Activated naive CD8-positive, alpha-beta T cell treated with anti-CD3 and anti-CD28 coated beads for 36 hours (primary cell): ENCODE measurements at regions not wholly inside any gene's neighbourhood (a gene's known extent, or its start where the extent isn't known, plus 50 kb on each side); places are given as distances from the start of the nearest gene placed in this dataset.
A peak's percentile ranks its signal among the peaks of the same experiment; 100 is the strongest.
"Not testable (repeated sequence)": the region's sequence is repeated elsewhere in the genome, so short reads cannot be mapped to it uniquely, and the experiment has no call there.

Source experiments
- DNase-seq: peaks from one replicate; pipeline ENCODE4 v3.0.0; 2021
- H3K27ac Mint-ChIP-seq: one replicate; pipeline ENCODE4 v1.8.0; 2022; ENCODE audit warnings: mild to moderate bottlenecking, moderate library complexity, mixed read lengths
- H3K27me3 Mint-ChIP-seq: one replicate; pipeline ENCODE4 v1.8.0; 2022; ENCODE audit warnings: mild to moderate bottlenecking, mixed read lengths
- H3K36me3 Mint-ChIP-seq: one replicate; pipeline ENCODE4 v1.8.0; 2021; ENCODE audit warnings: mild to moderate bottlenecking, mixed read lengths
- H3K4me1 Mint-ChIP-seq: one replicate; pipeline ENCODE4 v1.8.0; 2021; ENCODE audit warnings: mixed read lengths
- H3K4me3 Mint-ChIP-seq: one replicate; pipeline ENCODE4 v1.8.0; 2022; ENCODE audit warnings: mild to moderate bottlenecking, moderate library complexity, mixed read lengths
- H3K9me3 Mint-ChIP-seq: one replicate; pipeline ENCODE4 v1.8.0; 2022; ENCODE audit warnings: mixed read lengths

DNA sequence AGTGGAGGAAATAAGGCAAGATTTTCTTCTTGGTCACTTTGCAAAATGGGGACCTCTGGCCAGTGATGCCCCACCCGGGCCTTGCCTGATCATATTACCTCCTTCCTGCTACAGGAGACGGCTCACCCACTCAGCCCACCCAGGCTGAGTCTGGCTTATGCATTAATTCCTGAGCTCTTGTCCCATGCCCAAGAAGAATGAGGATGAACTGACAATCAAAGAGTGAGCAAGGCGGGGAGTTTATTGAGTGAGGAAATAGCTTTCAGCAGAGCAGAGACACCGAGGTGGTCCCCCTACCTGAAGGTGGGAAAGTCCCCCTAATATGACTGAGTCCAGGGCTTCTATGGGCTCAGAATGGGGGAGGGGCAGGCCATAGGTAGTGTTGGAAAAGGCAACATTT, 107.5 kb downstream of the EOMES start:
- DNase-seq: no peak
- Mint-ChIP-seq H3K4me1 (no peaks in the 10 kb centered on the region), H3K9me3 (peaks cover 9% of the 10 kb centered on the region), H3K36me3 (peaks cover 4% of the 10 kb centered on the region), H3K27ac (no peak overlapping the region), H3K27me3 (no peaks in the 10 kb centered on the region), H3K4me3 (no peak overlapping the region)

DNA sequence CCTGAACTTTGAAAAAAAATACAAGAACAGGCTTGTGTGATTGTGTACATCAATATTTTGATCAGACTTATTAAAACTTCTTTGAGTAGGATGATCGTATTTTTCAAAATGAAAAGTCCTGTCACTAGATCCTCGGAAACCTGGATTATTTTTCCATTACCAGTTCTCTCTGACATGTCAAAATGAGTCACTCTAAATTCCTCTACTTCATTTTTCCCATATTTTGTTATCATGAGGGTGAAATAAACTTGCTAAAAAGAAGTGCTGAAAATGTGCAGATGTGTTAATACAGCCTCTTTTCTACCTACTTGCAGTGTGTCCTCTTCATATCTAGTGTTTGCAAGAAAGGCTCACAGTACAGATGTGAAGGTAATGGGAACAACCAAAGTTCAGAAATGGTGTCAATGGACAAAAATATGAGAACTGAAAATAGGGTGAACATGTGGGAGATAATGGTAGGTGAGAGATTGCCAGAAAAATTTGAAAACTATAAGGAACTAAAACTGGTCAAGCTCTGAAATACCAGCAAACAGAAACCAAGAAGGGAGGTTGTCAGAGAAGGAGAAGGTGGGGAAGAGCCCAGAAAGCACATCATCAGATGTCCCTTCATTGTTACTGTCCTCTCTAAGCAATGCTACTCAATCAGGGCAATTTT, 108.2 kb downstream of the EOMES start:
- Mint-ChIP-seq H3K36me3 (peaks cover 4% of the 10 kb centered on the region), H3K9me3 (peaks cover 9% of the 10 kb centered on the region), H3K27ac (no peak overlapping the region), H3K4me3 (no peak overlapping the region), H3K4me1 (no peaks in the 10 kb centered on the region), H3K27me3 (no peaks in the 10 kb centered on the region)
- no peak for DNase-seq

DNA sequence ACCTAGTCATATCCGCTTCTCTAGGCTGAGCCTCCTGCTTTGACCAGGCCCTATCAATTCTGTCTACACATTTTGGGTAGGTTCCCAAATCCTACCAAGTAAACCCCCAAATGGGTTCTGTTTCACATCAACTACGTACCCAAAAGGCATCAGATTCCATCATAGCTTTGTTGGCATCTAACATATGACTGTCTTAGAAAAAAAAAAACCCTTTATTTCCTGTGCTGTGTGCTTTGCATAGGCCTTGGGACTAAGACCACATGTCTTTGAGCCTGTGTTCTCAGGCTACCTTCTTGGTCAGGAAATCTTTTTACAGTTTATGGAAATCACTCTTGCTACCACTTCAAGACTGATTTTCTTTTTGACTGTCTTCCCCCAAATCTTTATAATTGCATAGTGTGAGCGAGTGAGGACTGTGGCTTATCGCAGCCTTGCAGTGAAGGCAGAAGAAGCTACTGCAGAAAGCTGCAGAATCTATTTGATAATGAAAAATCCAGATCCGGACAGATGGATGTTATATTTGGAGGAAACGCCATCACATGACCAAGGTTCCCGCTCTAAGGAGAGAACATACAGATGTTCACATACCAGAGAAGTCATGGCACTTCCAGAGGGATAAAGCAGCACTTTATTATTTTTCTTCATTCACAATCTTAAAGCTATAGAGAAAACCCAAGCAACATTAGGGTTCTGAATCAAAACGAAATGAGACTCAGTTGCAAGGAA, 111.2 kb downstream of the EOMES start:
- Mint-ChIP-seq H3K27me3 (no peaks in the 10 kb centered on the region), H3K27ac (no peak overlapping the region), H3K4me1 (no peaks in the 10 kb centered on the region)

DNA sequence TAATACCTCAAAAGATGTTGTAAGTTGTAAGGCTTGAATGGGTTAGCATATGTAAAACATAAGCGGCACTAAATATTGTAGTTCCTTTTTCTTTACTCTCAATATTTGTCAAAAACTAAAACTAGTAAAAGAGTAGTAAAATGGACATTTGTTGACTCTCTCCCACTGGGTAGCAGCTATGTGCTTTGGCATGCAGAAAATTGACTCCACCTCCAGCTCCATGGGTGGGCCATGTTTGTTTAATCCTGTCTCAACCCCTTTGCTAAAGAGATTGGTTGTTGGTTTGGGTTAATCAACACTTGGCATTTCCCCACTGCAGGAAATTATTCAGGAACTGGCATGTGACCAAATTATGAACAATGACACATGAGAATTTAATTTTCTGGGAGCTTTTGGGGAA, 114.8 kb downstream of the EOMES start:
- Mint-ChIP-seq H3K9me3 (peaks cover under 1% of the 10 kb centered on the region), H3K4me1 (no peaks in the 10 kb centered on the region), H3K4me3 (no peak overlapping the region), H3K36me3 (peaks cover under 1% of the 10 kb centered on the region), H3K27ac (no peak overlapping the region), H3K27me3 (no peaks in the 10 kb centered on the region)
- DNase-seq: no peak

More for the DNA sequence above, 111.2 kb downstream of the EOMES start:
- Mint-ChIP-seq H3K9me3 (peaks cover 9% of the 10 kb centered on the region), H3K4me3 (no peak overlapping the region), H3K36me3 (peaks cover 4% of the 10 kb centered on the region)
- no peak for DNase-seq

DNA sequence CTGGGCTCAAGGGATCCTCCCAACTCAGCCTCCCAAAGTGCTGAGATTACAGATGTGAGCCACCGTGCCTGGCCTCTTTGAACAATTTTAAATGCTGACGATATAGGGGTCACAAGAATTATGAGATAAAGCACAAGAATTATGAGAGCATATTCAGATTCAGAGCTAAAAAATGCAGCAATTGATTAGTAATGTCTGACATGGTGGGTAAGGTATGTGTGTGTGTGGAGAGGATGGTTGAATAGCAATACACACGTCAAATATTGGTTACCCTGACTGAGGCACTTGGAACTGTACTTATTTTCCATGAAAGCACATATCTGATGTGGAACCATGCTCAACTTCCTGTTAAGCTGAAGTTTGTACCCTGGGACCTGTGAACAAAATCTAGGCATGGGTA, 115.6 kb downstream of the EOMES start:
- Mint-ChIP-seq H3K36me3 (peaks cover 4% of the 10 kb centered on the region), H3K27me3 (no peaks in the 10 kb centered on the region), H3K27ac (no peak overlapping the region), H3K4me1 (no peaks in the 10 kb centered on the region), H3K9me3 (peaks cover 4% of the 10 kb centered on the region), H3K4me3 (no peak overlapping the region)
- no peak for DNase-seq

DNA sequence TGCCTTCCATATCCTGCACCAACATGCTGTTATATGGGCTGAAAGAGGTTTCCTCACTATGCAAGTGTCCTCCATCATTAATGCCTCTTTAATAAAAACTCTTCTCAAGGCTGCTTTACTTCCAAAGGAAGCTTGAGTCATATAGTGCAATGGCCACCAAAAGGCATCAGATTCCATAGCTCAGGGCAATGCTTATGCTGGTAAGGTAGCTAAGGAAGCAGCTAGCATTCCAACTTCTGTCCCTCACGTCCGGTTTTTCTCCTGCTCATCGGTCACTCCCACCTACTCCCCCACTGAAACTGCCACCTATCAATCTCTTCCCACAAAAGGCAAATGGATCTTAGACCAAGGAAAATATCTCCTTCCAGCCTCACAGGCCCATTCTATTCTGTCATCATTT, 117.1 kb upstream of the SLC4A7 start:
- H3K4me1 Mint-ChIP-seq, H3K4me3 Mint-ChIP-seq, H3K36me3 Mint-ChIP-seq, H3K27ac Mint-ChIP-seq, H3K9me3 Mint-ChIP-seq, DNase-seq, H3K27me3 Mint-ChIP-seq: not testable (repeated sequence)

DNA sequence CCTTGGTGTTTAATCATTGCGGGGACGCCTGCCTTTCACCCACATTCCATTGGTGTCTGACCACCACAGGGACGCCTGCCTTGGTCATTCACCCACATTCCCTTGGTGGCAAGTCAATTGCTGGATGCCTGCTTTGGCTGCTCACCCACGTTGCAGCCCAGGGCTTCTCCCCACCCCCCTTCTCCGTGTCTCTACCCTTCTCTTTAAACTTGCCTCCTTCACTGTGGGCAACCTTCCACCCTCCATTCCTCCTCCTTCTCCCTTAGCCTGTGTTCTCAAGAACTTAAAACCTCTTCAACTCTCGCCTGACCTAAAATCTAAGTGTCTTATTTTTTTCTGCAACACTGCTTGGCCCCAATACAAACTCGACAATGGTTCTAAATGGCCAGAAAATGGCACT, 115.6 kb upstream of the SLC4A7 start:
- not testable (repeated sequence) for H3K36me3 Mint-ChIP-seq, DNase-seq, H3K4me3 Mint-ChIP-seq

DNA sequence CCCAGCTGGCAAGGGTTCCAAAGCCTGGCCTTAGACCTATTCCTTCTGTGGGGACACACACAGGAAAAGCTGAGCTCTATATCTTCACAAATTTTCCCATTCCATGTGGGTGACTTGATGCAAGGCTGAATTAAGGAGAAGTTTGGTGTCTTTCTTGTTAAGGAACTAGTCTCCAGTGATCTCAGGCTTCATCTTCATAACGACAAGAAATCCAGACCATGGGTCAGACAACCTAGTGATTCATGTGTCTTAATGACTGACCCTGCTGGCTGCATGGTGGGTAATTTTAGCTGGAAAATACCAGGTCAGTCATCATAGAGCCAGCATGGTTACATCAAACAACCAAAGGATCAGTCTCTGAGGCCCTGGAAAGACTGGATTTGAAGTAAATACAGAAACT, 112.7 kb upstream of the SLC4A7 start:
- no peaks in the 10 kb centered on the region for H3K9me3 Mint-ChIP-seq
- no peaks in the 10 kb centered on the region for H3K36me3 Mint-ChIP-seq
- H3K27ac Mint-ChIP-seq: no peak overlapping the region
- H3K4me1 Mint-ChIP-seq: peaks cover under 1% of the 10 kb centered on the region
- no peak overlapping the region for H3K4me3 Mint-ChIP-seq
- no peaks in the 10 kb centered on the region for H3K27me3 Mint-ChIP-seq
- no peak for DNase-seq

More for the DNA sequence above, 115.6 kb upstream of the SLC4A7 start:
- not testable (repeated sequence) for H3K27ac Mint-ChIP-seq, H3K4me1 Mint-ChIP-seq, H3K9me3 Mint-ChIP-seq, H3K27me3 Mint-ChIP-seq

DNA sequence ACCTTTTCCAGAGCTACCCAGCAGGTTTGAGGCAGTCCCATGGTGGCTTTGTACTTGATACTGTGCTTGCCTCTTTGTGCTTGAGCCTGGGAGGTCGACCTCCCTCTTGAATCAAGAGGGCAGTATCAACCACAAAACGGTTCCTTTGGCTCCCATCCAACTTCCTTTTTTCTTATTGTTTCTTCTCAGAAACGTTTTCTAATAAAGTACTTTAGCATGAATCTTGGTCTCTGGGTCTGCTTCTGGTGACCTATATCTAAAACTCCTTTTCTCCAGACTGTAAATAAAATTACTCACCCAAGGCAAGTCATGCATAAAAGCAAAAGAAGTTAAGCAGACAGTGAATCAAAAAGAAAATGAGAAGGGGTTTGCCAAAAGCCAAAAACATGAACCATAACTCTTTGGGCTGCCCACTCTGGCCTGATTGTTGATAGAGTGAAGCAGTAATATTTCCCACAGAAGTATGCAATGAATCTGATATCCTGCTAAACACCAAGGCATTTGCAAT, 112.2 kb upstream of the SLC4A7 start:
- H3K27ac Mint-ChIP-seq: no peak overlapping the region
- H3K4me1 Mint-ChIP-seq: peaks cover 6% of the 10 kb centered on the region
- H3K36me3 Mint-ChIP-seq: no peaks in the 10 kb centered on the region
- peaks cover 4% of the 10 kb centered on the region for H3K9me3 Mint-ChIP-seq
- no peaks in the 10 kb centered on the region for H3K27me3 Mint-ChIP-seq
- H3K4me3 Mint-ChIP-seq: no peak overlapping the region
- DNase-seq: no peak

DNA sequence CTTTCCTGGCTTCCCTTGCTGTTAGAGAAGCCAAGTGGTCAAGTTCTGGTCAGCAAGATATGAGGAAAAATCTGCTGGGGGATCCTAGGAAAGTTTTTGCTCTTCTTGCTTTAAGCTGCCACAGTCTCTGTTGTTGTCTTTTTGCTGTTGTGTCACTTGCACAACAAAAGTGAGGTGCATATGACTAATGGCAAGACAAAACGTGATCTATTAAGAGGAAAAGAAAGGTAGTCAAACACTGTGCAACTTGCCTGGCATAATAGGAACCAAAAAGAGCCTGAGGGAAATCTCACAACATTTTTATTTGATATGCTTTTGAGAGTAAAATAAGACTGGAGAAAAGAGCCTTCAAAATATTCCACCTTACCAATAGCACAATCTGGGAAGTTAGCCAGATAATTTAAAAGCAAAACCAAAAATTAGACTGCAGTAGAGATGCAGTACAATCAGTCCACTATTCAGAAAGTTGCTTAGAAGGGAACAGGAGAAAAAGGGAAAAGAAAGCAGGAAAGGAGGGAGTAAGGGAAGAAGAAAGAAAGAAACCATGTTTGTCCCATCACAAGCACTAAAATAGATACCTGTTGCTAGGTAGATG, 110.0 kb upstream of the SLC4A7 start:
- peaks cover 2% of the 10 kb centered on the region for H3K36me3 Mint-ChIP-seq
- peaks cover 23% of the 10 kb centered on the region for H3K4me1 Mint-ChIP-seq
- H3K4me3 Mint-ChIP-seq: no peak overlapping the region
- no peak for DNase-seq
- peaks cover 5% of the 10 kb centered on the region for H3K9me3 Mint-ChIP-seq
- no peaks in the 10 kb centered on the region for H3K27me3 Mint-ChIP-seq
- H3K27ac Mint-ChIP-seq: no peak overlapping the region

DNA sequence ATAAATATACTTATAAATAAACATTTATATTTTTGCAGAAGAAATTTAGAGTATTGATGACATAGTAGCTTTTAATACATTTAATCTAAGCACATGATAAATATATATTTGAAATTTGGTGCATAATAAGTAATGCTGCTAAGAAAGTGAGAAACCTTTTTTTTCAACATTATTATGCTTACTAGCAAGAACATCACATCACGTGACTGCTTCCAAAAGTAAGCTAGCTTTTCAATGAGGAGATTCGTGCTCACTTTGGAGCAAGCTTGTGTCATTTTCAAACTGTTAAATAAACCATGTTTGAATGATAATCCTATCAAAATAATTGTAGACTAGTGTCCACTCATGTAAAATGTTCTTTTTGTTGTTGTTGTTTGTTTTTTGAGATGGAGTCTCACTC, 109.0 kb upstream of the SLC4A7 start:
- H3K27ac Mint-ChIP-seq: no peak overlapping the region
- peaks cover 23% of the 10 kb centered on the region for H3K4me1 Mint-ChIP-seq
- no peaks in the 10 kb centered on the region for H3K27me3 Mint-ChIP-seq

DNA sequence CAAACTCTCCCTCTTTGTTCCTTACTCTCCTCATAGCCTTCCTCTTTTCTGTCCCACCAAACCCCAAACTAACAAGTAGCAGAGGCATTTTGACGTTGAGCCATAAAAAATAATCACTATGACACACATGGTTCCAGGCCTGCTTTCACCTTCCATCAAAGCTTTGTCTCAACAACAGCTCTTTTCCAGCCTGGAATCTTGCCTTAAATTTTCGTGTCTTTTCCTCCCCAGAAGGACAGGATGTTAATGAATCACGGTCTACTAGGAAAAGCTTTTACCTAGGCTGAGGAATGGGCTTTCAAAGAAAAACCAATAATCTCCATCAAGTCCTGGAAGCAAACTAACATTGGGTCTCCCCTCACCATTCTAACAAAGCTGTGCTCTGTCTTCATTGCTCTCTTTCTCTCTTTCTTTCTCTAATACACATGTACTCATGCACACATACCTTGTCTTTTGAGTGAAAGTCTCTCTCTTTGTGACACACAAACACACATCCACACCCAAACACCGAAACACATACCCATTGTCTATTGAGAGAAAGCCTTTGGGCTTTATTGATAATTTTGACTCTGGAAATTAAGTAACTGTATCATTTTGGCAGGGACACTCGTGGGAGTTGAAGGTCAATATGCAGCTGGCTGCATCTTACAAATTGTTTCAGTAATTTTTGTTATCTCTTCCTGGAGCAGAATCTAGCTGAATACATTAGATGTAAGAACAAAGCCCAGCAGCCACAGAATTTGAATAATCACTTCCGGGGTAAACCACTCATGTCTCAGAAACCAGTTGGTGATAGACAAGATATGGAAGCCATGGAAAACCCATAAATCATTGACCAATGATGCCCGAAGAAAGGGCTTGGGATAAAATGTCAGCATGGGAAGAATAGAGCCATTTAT, 107.4 kb upstream of the SLC4A7 start:
- no peak overlapping the region for H3K4me3 Mint-ChIP-seq

More for the DNA sequence above, 109.0 kb upstream of the SLC4A7 start:
- Mint-ChIP-seq H3K9me3 (peaks cover 5% of the 10 kb centered on the region), H3K4me3 (no peak overlapping the region), H3K36me3 (peaks cover 2% of the 10 kb centered on the region)
- no peak for DNase-seq

DNA sequence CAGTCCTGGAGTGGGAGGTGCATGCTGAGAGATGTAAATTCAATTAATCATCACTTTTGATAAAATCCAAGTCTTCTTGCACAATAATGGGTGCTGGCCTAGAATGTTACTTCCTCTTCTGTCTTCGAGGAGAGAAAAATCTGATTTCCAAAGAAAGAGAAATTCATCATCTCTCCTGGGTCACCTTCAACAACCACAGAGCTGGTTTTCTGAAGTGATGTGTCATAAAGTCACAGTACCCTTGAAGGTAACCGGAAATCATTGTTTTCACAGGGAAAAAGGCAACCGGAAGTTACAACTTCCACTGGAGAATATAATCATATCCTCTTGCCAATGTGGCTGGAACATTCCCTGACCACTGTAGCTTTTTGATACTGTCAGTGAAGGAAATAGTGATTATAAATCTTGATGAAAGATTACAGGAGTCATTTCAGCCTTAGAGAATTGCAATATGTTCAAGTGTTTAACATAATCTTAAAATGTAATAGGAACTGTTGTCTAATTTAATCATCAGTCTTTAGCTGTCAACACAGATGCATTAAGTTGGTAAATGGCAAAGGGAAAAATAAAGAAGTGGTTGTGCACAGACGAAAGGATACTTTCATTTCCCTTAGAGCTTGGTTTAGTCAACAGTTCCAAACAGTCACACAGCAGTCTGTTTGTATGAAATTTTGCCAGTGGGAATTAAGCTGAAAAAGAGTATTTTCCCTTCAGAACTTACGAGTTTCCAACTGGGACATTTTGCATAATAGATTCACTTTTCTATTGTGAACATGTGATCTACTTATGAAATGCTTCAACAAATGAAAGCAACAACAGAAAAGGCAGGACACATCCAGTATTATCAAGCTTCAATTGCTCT, 106.5 kb upstream of the SLC4A7 start:
- Mint-ChIP-seq H3K4me1 (peaks cover 23% of the 10 kb centered on the region), H3K27me3 (no peaks in the 10 kb centered on the region), H3K9me3 (peaks cover 5% of the 10 kb centered on the region), H3K36me3 (peaks cover 2% of the 10 kb centered on the region), H3K4me3 (no peak overlapping the region), H3K27ac (peak overlapping the region; percentile 44)
- DNase-seq: no peak

More for the DNA sequence above, 107.4 kb upstream of the SLC4A7 start:
- Mint-ChIP-seq H3K9me3 (peaks cover 5% of the 10 kb centered on the region), H3K27ac (peak overlapping the region; percentile 44), H3K4me1 (peaks cover 23% of the 10 kb centered on the region), H3K27me3 (no peaks in the 10 kb centered on the region), H3K36me3 (peaks cover 2% of the 10 kb centered on the region)
- DNase-seq: peak; percentile 2

DNA sequence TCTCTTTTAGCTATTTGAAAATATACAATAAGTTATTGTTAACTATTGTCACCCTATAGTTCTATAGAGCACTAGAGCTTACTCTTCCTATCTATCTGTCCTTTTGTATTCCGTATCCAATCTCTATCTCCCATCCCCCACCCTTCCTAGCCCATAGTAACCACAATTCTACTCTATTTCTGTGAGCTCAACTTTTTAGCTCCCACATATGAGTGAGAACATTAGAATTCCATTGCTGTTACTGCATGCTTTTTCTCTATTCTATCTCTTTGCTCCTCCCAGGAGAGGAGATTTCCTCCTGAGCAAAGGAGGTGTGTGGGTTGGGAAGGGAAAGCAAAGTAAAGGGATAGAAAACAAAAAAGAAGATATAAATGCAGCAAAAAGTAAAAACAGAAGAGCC, 105.6 kb upstream of the SLC4A7 start:
- DNase-seq: no peak

More for the DNA sequence above, 105.6 kb upstream of the SLC4A7 start:
- H3K27ac Mint-ChIP-seq: no peak overlapping the region
- peaks cover 23% of the 10 kb centered on the region for H3K4me1 Mint-ChIP-seq
- peaks cover 2% of the 10 kb centered on the region for H3K36me3 Mint-ChIP-seq
- no peaks in the 10 kb centered on the region for H3K27me3 Mint-ChIP-seq
- no peak overlapping the region for H3K4me3 Mint-ChIP-seq
- H3K9me3 Mint-ChIP-seq: peaks cover 5% of the 10 kb centered on the region
